ENCODE measurements at regions not wholly inside any gene's neighbourhood (a gene's known extent, or its start where the extent isn't known, plus 50 kb on each side); places are given as distances from the start of the nearest gene placed in this dataset.

DNA sequence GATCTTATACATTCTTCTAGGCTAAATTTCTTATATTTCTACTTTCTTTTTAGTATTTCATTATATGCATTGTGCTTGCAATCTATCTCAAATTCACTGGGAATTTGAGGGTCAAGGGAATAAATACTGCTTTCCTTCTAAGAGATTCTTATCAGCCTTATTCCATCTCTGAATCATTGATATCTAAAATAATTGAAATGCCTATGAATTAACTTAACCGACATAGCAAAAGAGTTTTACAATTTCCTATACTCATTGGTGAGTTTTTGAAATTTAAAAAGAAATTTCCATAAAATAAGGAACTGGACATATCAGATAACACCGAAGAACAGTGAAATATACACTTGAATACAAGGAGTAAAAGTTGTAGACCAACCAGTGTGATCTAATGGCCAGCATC lies 373.7 kb downstream of the NAF1 start:
- no peak for DNase-seq
- WGBS, 2 donors: 73 to 77% methylated on average over 2 of the region's 2 CpGs

GRCh38 chr4:162791226-162791625 lies 375.5 kb downstream of the NAF1 start:
- intact Hi-C loops (cut with DNase I): no loop called here
- H3K27me3 ChIP-seq: no peaks in the 10 kb centered on the region
- TF ChIP-seq, protein P1, sequence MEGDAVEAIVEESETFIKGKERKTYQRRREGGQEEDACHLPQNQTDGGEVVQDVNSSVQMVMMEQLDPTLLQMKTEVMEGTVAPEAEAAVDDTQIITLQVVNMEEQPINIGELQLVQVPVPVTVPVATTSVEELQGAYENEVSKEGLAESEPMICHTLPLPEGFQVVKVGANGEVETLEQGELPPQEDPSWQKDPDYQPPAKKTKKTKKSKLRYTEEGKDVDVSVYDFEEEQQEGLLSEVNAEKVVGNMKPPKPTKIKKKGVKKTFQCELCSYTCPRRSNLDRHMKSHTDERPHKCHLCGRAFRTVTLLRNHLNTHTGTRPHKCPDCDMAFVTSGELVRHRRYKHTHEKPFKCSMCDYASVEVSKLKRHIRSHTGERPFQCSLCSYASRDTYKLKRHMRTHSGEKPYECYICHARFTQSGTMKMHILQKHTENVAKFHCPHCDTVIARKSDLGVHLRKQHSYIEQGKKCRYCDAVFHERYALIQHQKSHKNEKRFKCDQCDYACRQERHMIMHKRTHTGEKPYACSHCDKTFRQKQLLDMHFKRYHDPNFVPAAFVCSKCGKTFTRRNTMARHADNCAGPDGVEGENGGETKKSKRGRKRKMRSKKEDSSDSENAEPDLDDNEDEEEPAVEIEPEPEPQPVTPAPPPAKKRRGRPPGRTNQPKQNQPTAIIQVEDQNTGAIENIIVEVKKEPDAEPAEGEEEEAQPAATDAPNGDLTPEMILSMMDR (IDR thresholded peaks at IDR 0.05): no peak
- TF ChIP-seq POLR2A (IDR thresholded peaks at IDR 0.05): no peak
- H3K9me3 ChIP-seq: no peaks in the 10 kb centered on the region
- H3K4me1 ChIP-seq: no peaks in the 10 kb centered on the region
- DNase-seq: no peak
- H3K36me3 ChIP-seq: no peaks in the 10 kb centered on the region
- no peak overlapping the region for H3K27ac ChIP-seq
- 58 to 62% methylated on average over 2 of the region's 2 CpGs for WGBS, 2 donors
- no peak overlapping the region for H3K4me3 ChIP-seq (replicated peaks in 1 of 3)

More for the DNA sequence above, 373.7 kb downstream of the NAF1 start:
- H3K36me3 ChIP-seq: no peaks in the 10 kb centered on the region
- H3K4me3 ChIP-seq (replicated peaks in 1 of 3): no peak overlapping the region
- no peaks in the 10 kb centered on the region for H3K27me3 ChIP-seq
- TF ChIP-seq, protein P1 (IDR thresholded peaks at IDR 0.05): no peak
- TF ChIP-seq POLR2A (IDR thresholded peaks at IDR 0.05): no peak
- H3K4me1 ChIP-seq: no peaks in the 10 kb centered on the region
- H3K9me3 ChIP-seq: no peaks in the 10 kb centered on the region
- intact Hi-C loops (cut with DNase I): no loop called here
- no peak overlapping the region for H3K27ac ChIP-seq

GRCh38 chr4:162787120-162787519 lies 379.6 kb downstream of the NAF1 start:
- Histone ChIP-seq H3K27me3 (no peaks in the 10 kb centered on the region), H3K4me1 (no peaks in the 10 kb centered on the region), H3K4me3 (replicated peaks in 1 of 3) (no peak overlapping the region), H3K27ac (no peak overlapping the region), H3K36me3 (no peaks in the 10 kb centered on the region), H3K9me3 (no peaks in the 10 kb centered on the region)
- no peak for DNase-seq
- 85 to 92% methylated on average over 2 of the region's 2 CpGs for WGBS, 2 donors
- intact Hi-C loops (cut with DNase I): no loop called here
- TF ChIP-seq, protein P1 (IDR thresholded peaks at IDR 0.05): no peak
- TF ChIP-seq POLR2A (IDR thresholded peaks at IDR 0.05): no peak

DNA sequence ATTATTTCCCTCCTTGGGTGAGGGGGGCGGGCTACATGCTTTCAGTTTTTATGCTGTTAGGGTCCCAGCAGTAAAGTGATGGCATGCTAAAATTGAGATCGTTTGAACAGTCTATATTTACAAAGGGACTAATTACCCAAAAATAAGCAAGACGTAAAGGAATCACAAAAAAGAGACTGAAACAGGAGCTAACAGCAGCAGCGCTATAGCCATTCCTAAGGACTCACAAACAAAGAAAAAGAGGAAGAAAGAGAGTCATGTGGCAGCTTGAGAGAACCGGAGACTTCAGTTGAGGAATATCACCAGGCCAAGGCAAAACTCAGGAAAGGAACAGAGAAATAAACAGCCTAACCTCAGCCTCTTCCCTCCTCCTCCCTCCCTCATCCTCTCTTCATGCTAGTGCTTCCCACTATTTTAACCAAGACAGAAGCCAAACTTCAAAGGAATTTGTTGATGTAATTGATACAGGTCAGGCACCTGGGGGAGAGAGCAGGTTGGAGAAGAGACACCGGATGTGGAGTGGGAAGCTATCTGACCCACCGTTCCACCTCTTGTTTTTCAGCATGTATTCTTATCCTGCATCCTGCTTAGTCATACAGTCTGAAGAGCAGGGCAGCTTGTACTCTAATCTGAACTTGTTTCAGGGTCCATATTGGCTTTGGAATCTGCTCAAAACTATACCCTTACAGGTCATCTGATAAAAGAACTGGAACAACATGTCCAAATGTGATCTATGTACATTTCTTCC lies 383.7 kb downstream of the NAF1 start:
- WGBS, 2 donors: 55 to 67% methylated on average over 7 of the region's 7 CpGs
- TF ChIP-seq POLR2A (IDR thresholded peaks at IDR 0.05): no peak
- Histone ChIP-seq H3K9me3 (no peaks in the 10 kb centered on the region), H3K4me3 (replicated peaks in 1 of 3) (no peak overlapping the region), H3K27me3 (no peaks in the 10 kb centered on the region), H3K4me1 (no peaks in the 10 kb centered on the region), H3K36me3 (no peaks in the 10 kb centered on the region), H3K27ac (no peak overlapping the region)
- no peak for DNase-seq
- intact Hi-C loops (cut with DNase I): no loop called here

DNA sequence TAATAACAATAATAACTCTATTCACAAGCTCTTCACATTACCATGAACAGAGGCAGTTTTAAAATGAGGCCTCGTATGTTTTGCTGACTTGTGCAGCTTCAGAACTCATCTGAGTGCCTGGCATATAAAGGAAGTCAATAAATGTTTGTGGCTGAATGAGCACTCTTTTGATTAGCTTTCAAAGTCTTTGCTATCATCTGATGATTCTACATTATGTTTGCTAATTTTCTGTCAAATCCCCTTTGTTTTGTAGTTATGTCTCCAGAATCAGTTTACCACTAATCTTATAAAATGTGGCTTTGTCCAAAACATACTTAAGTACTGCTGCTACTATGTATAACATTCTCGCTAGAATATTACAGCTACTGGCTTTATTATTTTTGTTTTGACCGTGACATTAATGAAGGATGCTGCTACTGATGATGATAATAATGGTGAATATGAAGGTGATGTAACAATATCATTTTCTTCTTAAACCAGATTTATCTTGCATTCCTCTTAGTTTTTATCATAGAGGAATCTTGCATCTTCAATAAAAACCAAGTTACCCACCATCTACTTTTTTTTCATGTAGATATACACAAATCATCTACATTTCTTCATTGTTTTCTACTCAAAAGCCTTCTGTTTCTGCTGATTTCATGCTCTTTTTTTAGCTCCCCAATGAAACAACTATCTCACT lies 384.5 kb downstream of the NAF1 start:
- no peak for DNase-seq
- no peak for TF ChIP-seq POLR2A (IDR thresholded peaks at IDR 0.05)
- TF ChIP-seq, protein P1 (IDR thresholded peaks at IDR 0.05): no peak
- WGBS, 2 donors: 45 to 88% methylated on average over 3 of the region's 3 CpGs
- no peaks in the 10 kb centered on the region for H3K9me3 ChIP-seq
- no peaks in the 10 kb centered on the region for H3K27me3 ChIP-seq
- no peaks in the 10 kb centered on the region for H3K36me3 ChIP-seq
- no peaks in the 10 kb centered on the region for H3K4me1 ChIP-seq
- intact Hi-C loops (cut with DNase I): no loop called here
- no peak overlapping the region for H3K27ac ChIP-seq
- H3K4me3 ChIP-seq (replicated peaks in 1 of 3): no peak overlapping the region
